ENCODE measurements at regions not wholly inside any gene's neighbourhood (a gene's known extent, or its start where the extent isn't known, plus 50 kb on each side); places are given as distances from the start of the nearest gene placed in this dataset.

- no peak for DNase-seq (ENCODE audit: low spot score)
- Histone ChIP-seq H3K4me1 (ENCODE audit: insufficient read depth, low read length, poor library complexity, severe bottlenecking) (no peaks in the 10 kb centered on the region), H3K27ac (ENCODE audit: low read depth, low read length, poor library complexity, severe bottlenecking) (no peak overlapping the region), H3K79me2 (ENCODE audit: insufficient read depth, low read depth, low read length) (no peaks in the 10 kb centered on the region), H3K9me3 (ENCODE audit: low read length) (no peaks in the 10 kb centered on the region), H3K9me2 (ENCODE audit: insufficient read depth, low read length) (no peaks in the 10 kb centered on the region), H3K36me3 (ENCODE audit: insufficient read depth, low read length) (no peaks in the 10 kb centered on the region), H4K20me1 (ENCODE audit: insufficient read depth, low read length) (no peaks in the 10 kb centered on the region), H3K4me3 (ENCODE audit: low read depth, low read length, poor library complexity, severe bottlenecking) (no peak overlapping the region), H3K4me2 (ENCODE audit: low read length) (no peak overlapping the region), H2AFZ (ENCODE audit: low read length) (no peak overlapping the region)
- POLR2A ChIA-PET = no interaction called here
- TF ChIP-seq EZH2phosphoT487 (IDR thresholded peaks at IDR 0.05; ENCODE audit: borderline replicate concordance, low read depth, low read length) (no peak), CTCF (conservative IDR thresholded peaks at IDR 0.05; ENCODE audit: low read length) (no peak)
- intact Hi-C loops (cut with micrococcal nuclease; ENCODE audit: unreplicated experiment) = loop anchor here (1.0 kb wide), 1 partner anchor 21 kb away; no protein-coding TSS in a partner anchor
- BruUV-seq (replicated peaks) = no TSS peak
- CTCF ChIA-PET (ENCODE audit: unreplicated experiment) = no interaction called here
These were observed 77.2 kb downstream of the TSPAN17 start for GRCh38 chr5:176724472-176724871.

GRCh38 chr5:176725521-176726280, 78.4 kb downstream of the TSPAN17 start:
- Histone ChIP-seq H2AFZ (ENCODE audit: low read length) (no peak overlapping the region), H3K9me2 (ENCODE audit: insufficient read depth, low read length) (no peaks in the 10 kb centered on the region), H3K9me3 (ENCODE audit: low read length) (no peaks in the 10 kb centered on the region), H3K4me2 (ENCODE audit: low read length) (no peak overlapping the region), H3K27ac (ENCODE audit: low read depth, low read length, poor library complexity, severe bottlenecking) (no peak overlapping the region), H3K36me3 (ENCODE audit: insufficient read depth, low read length) (no peaks in the 10 kb centered on the region), H4K20me1 (ENCODE audit: insufficient read depth, low read length) (no peaks in the 10 kb centered on the region), H3K4me1 (ENCODE audit: insufficient read depth, low read length, poor library complexity, severe bottlenecking) (no peaks in the 10 kb centered on the region), H3K4me3 (ENCODE audit: low read depth, low read length, poor library complexity, severe bottlenecking) (no peak overlapping the region), H3K79me2 (ENCODE audit: insufficient read depth, low read depth, low read length) (no peaks in the 10 kb centered on the region)
- BruUV-seq (replicated peaks) = no TSS peak
- no peak for DNase-seq (ENCODE audit: low spot score)
- intact Hi-C loops (cut with micrococcal nuclease; ENCODE audit: unreplicated experiment) = no loop called here
- CTCF ChIA-PET (ENCODE audit: unreplicated experiment) = no interaction called here
- POLR2A ChIA-PET = no interaction called here
- no peak for TF ChIP-seq CTCF (conservative IDR thresholded peaks at IDR 0.05; ENCODE audit: low read length)
- no peak for TF ChIP-seq EZH2phosphoT487 (IDR thresholded peaks at IDR 0.05; ENCODE audit: borderline replicate concordance, low read depth, low read length)

GRCh38 chr5:176726746-176727527, 79.7 kb downstream of the TSPAN17 start:
- no TSS peak for BruUV-seq (replicated peaks)
- TF ChIP-seq CTCF (conservative IDR thresholded peaks at IDR 0.05; ENCODE audit: low read length) = no peak
- no peak for TF ChIP-seq EZH2phosphoT487 (IDR thresholded peaks at IDR 0.05; ENCODE audit: borderline replicate concordance, low read depth, low read length)
- no peaks in the 10 kb centered on the region for H3K4me1 ChIP-seq (ENCODE audit: insufficient read depth, low read length, poor library complexity, severe bottlenecking)

More at GRCh38 chr5:176726746-176727527, 79.7 kb downstream of the TSPAN17 start:
- H4K20me1 ChIP-seq (ENCODE audit: insufficient read depth, low read length) = no peaks in the 10 kb centered on the region
- ChIA-PET POLR2A (no interaction called here), CTCF (ENCODE audit: unreplicated experiment) (no interaction called here)
- H3K79me2 ChIP-seq (ENCODE audit: insufficient read depth, low read depth, low read length) = no peaks in the 10 kb centered on the region
- H2AFZ ChIP-seq (ENCODE audit: low read length) = no peak overlapping the region
- no peaks in the 10 kb centered on the region for H3K9me2 ChIP-seq (ENCODE audit: insufficient read depth, low read length)
- intact Hi-C loops (cut with micrococcal nuclease; ENCODE audit: unreplicated experiment) = no loop called here
- H3K4me3 ChIP-seq (ENCODE audit: low read depth, low read length, poor library complexity, severe bottlenecking) = no peak overlapping the region
- H3K27ac ChIP-seq (ENCODE audit: low read depth, low read length, poor library complexity, severe bottlenecking) = no peak overlapping the region
- no peaks in the 10 kb centered on the region for H3K9me3 ChIP-seq (ENCODE audit: low read length)
- H3K4me2 ChIP-seq (ENCODE audit: low read length) = no peak overlapping the region
- DNase-seq (ENCODE audit: low spot score) = no peak
- H3K36me3 ChIP-seq (ENCODE audit: insufficient read depth, low read length) = no peaks in the 10 kb centered on the region
